ENCODE measurements at regions not wholly inside any gene's neighbourhood (a gene's known extent, or its start where the extent isn't known, plus 50 kb on each side); places are given as distances from the start of the nearest gene placed in this dataset.
"Not testable (repeated sequence)": the region's sequence is repeated elsewhere in the genome, so short reads cannot be mapped to it uniquely, and the experiment has no call there.

DNA sequence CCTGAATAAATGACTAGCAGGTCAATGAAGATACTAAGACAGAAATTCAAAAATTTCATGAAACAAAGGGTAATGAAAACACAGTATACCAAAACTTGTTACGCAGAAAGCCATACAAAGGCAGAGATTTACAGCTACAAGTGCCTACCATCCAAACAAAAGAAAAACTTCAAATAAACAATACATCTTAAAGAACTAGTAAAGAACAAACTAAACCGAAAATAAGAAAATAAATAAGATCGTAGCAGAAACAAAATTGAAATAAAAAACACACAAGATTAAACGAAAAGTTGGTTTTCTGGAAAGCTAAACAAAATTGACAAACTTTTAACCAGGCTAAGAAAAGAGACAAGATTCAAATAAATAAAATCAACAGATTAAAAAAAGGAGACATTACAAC, 51.5 kb downstream of the VPREB1 start:
- DNase-seq = not testable (repeated sequence)

DNA sequence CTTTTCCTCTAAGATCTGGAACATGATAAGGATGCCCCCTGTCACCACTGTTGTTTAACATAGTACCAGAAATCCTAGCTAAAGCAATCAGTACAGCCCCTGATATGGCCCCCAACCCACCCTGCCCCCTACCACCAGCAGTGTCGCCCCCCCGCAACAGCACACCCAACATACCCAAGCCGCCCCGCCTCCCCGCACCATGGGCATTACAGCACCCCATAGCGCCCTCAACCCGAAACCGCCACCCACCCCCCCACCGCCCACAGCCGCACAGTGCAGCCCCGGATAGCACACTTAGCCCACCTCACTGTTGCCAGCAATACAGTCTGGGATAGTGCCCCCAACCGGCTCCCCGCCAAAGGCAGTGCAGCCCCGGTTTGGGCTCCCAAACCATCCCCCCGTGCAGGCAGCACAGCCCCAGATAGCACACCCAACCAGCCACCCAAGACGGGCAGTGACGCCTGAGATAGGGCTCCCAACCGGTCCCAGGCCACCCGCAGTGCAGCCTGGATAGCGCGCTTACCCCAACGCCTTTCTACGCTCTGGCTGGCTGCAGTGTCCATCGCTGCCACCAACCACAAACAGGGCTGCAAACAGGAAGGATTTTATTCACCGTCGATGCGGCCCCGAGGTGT, 52.7 kb downstream of the VPREB1 start:
- DNase-seq = not testable (repeated sequence)

GRCh38 chr22:22297794-22298653, 53.4 kb downstream of the VPREB1 start:
- peak; percentile 59 for DNase-seq

GRCh38 chr22:22298654-22299009, 54.0 kb downstream of the VPREB1 start:
- DNase-seq = not testable (repeated sequence)

DNA sequence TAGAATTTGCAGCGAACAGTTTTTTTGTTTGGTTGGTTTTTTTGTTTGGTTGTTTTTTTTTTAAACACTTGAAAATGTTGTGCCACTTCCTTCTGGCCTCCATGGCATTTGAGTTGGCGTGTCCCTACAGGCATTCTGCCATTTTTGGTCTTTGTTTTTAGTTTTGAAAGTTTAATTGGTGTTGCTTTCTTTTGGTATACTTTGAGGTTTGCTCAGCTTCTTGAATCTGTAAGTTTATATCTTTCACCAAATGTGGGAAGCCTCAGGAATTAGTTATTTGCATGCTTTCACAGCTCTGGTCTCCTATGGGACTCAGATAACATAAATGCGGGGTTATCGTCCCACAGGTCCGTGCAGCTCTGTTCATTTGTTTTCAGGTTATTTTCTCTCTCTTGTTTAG, 55.9 kb downstream of the VPREB1 start:
- DNase-seq = not testable (repeated sequence)

DNA sequence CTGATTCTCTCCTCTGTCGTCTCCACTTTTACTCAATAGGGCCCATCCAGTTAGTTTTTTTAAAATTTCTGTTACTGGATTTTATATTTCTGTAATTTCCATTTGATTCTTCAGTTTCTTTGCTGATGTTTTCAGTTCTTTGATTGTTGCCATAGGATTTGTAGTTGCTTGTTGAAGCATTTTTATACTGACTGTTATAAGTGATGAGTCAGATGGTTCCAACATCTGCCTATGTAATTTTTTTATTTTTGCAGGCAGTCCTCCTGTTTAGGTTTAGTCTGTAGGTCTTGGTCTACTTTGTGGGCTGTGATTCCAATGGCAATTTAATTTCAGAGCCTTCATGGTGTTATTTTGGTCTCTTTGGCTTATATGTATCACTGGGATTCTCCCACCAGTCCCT, 56.4 kb downstream of the VPREB1 start:
- not testable (repeated sequence) for DNase-seq

GRCh38 chr22:22316589-22316988, 72.0 kb downstream of the VPREB1 start:
- no peak for DNase-seq

DNA sequence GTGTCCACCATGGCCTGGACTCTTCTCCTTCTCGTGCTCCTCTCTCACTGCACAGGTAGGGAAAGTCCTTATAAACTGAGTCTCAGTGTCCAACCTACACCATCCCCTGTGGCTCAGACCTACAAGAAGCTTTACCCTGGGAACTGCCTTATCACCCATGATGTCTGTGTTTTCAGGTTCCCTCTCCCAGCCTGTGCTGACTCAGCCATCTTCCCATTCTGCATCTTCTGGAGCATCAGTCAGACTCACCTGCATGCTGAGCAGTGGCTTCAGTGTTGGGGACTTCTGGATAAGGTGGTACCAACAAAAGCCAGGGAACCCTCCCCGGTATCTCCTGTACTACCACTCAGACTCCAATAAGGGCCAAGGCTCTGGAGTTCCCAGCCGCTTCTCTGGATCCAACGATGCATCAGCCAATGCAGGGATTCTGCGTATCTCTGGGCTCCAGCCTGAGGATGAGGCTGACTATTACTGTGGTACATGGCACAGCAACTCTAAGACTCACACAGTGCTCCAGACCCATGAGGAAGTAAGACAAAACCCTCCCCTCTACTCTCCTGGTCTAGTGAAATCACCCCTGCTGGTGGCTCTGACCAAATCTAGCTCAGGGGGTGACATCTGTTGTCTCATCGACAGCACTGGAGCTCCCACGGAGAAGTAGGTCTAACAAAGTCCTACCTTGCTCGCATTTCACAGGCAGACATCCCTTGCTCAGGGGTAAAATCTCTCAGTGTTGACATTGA, 74.3 kb downstream of the VPREB1 start:
- no peak for DNase-seq

- peak; percentile 56 for DNase-seq
These were observed 77.4 kb downstream of the VPREB1 start for GRCh38 chr22:22321743-22322611.

GRCh38 chr22:22322792-22323191, 78.2 kb downstream of the VPREB1 start:
- DNase-seq = no peak

- no peak for DNase-seq
These were observed 83.1 kb downstream of the VPREB1 start for GRCh38 chr22:22327723-22328122.

GRCh38 chr22:22329792-22330191, 85.2 kb downstream of the VPREB1 start:
- DNase-seq = no peak

DNA sequence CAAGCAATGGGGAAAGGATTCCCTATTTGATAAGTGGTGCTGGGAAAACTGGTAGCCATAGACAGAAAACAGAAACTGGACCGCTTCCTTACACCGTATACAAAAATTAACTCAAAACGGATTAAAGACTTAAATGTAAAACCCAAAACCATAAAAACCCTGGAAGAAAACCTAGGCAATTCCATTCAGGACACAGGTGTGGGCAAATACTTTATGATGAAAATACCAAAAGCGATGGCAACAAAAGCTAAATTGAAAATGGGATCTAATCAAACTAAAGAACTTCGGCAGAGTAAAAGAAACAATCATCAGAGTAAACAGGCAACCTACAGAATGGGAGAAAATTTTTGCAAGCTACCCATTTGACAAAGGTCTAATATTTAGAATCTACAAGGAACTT, 91.1 kb downstream of the VPREB1 start:
- DNase-seq = not testable (repeated sequence)

DNA sequence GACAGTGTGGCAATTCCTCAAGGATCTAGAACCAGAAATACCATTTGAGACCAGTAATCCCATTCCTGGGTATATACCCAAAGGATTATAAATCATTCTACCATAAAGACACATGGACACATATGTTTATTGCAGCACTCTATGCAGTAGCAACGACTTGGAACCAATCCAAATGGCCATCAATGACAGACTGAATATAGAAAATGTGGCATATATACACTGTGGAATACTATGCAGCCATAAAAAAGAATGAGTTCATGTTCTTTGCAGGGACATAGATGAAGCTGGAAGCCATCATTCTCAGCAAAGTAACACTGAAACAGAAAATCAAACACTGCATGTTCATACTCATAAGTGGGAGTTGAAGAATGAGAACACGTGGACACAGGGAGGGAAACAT, 91.7 kb downstream of the VPREB1 start:
- DNase-seq = not testable (repeated sequence)

- not testable (repeated sequence) for DNase-seq
These were observed 94.2 kb downstream of the VPREB1 start for GRCh38 chr22:22338778-22339177.

DNA sequence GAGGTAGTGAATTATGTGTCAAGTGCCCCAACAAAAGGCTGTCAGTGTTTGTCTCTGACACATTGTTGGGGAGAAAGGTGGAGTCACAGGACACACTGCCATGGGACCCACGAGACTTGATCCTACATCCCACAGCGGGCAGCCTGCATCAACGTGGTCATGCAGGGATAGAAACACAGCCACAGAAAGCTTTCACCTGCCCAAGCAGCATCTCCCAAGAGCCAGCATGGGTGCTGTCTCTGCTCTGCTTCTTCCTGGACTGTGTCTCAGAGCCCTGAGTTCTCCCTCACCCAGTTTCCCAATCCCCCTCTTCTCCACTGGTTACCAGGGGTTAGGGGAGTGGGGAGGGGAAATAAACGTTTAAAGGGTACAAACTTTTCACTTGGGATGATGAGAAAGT, 97.2 kb downstream of the VPREB1 start:
- DNase-seq = no peak

GRCh38 chr22:22342697-22343580, 98.4 kb downstream of the VPREB1 start:
- DNase-seq = peak; percentile 26

DNA sequence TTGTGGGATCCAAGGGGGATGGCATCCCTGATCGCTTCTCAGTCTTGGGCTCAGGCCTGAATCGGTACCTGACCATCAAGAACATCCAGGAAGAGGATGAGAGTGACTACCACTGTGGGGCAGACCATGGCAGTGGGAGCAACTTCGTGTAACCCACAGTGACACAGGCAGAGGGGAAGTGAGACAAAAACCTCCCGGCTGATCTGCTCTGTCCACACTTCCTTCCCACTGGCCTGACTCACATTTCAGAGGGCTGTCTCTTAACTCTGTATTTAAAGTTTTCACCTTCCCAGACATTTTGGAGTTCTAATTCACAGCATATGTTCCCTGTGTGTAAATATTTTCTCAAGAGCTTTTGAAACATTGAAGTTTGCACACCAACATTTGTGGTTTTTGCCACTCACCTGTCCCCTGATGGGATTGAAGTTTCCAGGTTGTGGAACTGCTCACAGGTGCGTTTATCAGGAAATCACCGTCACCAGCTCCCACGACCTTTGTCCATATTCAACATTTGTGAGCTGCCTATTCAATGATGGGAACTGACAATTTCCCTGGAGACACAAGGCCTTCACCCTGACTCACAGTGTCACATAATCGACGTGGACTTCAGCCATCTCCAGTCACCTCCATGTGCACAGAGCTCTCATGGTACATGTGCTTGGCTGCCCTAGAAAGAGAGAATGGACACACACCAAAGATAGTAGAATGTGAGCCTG, 99.2 kb downstream of the VPREB1 start:
- DNase-seq = no peak

- no peak for DNase-seq
These were observed 99.8 kb downstream of the VPREB1 start for GRCh38 chr22:22344430-22344829.

GRCh38 chr22:22345781-22346180, 101.2 kb downstream of the VPREB1 start:
- no peak for DNase-seq
